Stimulated activated CD8-positive, alpha-beta memory T cell treated with anti-CD3 and anti-CD28 coated beads, Interleukin-4, amount 100 ng/mL, for 1 hour (primary cell): ENCODE measurements at regions not wholly inside any gene's neighbourhood (a gene's known extent, or its start where the extent isn't known, plus 50 kb on each side); places are given as distances from the start of the nearest gene placed in this dataset.
"Not testable (repeated sequence)": the region's sequence is repeated elsewhere in the genome, so short reads cannot be mapped to it uniquely, and the experiment has no call there.

Experiments used
- DNase-seq, 2 donors: peaks; one replicate each; pipeline ENCODE4 v3.0.0-alpha.2; 2020; ENCODE audit warnings: low read depth in 2 of 2, low spot score in 1 of 2

- DNase-seq, result no peak
These were observed 509.2 kb downstream of the LTN1 start for GRCh38 chr21:28483301-28484035.

- DNase-seq, result no peak
These were observed 510.0 kb downstream of the LTN1 start for GRCh38 chr21:28482657-28483056.

- no peak for DNase-seq
These were observed 512.2 kb downstream of the LTN1 start for GRCh38 chr21:28480470-28480869.

GRCh38 chr21:28473530-28474220, 519.0 kb downstream of the LTN1 start:
- no peak for DNase-seq

GRCh38 chr21:28472543-28472942, 520.1 kb downstream of the LTN1 start:
- DNase-seq, result not testable (repeated sequence)

GRCh38 chr21:28464988-28465387, 527.7 kb downstream of the LTN1 start:
- DNase-seq, result no peak

GRCh38 chr21:28464095-28464494, 528.6 kb downstream of the LTN1 start:
- DNase-seq, result no peak

- DNase-seq, result no peak
These were observed 533.5 kb downstream of the LTN1 start for GRCh38 chr21:28459193-28459592.

- no peak for DNase-seq
These were observed 534.2 kb downstream of the LTN1 start for GRCh38 chr21:28458446-28458845.

- no peak for DNase-seq
These were observed 537.5 kb downstream of the LTN1 start for GRCh38 chr21:28455253-28455600.

- no peak for DNase-seq
These were observed 538.0 kb downstream of the LTN1 start for GRCh38 chr21:28454564-28455252.

- no peak for DNase-seq
These were observed 545.2 kb downstream of the LTN1 start for GRCh38 chr21:28447462-28447861.

- DNase-seq, result no peak
These were observed 547.4 kb downstream of the LTN1 start for GRCh38 chr21:28445141-28445830.

GRCh38 chr21:28444557-28444956, 548.1 kb downstream of the LTN1 start:
- DNase-seq, result no peak

- no peak for DNase-seq
These were observed 548.6 kb downstream of the LTN1 start for GRCh38 chr21:28444111-28444510.

- DNase-seq, result no peak
These were observed 550.1 kb downstream of the LTN1 start for GRCh38 chr21:28442624-28443023.

GRCh38 chr21:28442085-28442484, 550.6 kb downstream of the LTN1 start:
- DNase-seq, result no peak

GRCh38 chr21:28439788-28440187, 552.9 kb downstream of the LTN1 start:
- DNase-seq, result no peak

GRCh38 chr21:28439251-28439650, 553.4 kb downstream of the LTN1 start:
- no peak for DNase-seq

GRCh38 chr21:28437061-28437460, 555.6 kb downstream of the LTN1 start:
- no peak for DNase-seq

GRCh38 chr21:28436286-28436932, 556.3 kb downstream of the LTN1 start:
- DNase-seq, result no peak
